ENCODE measurements at regions not wholly inside any gene's neighbourhood (a gene's known extent, or its start where the extent isn't known, plus 50 kb on each side); places are given as distances from the start of the nearest gene placed in this dataset.

GRCh38 chr15:62878070-62878469 lies 164.5 kb upstream of the TPM1 start:
- DNase-seq (ENCODE audit: low spot score in 2 of 2, unreplicated experiment in 2 of 2), result no peak
- Mint-ChIP-seq H3K4me1 (peaks cover 33% of the 10 kb centered on the region), H3K27ac (no peak overlapping the region), H3K36me3 (no peaks in the 10 kb centered on the region), H3K27me3 (ENCODE audit: low read depth) (no peaks in the 10 kb centered on the region), H3K4me3 (no peak overlapping the region), H3K9me3 (no peaks in the 10 kb centered on the region)
- TF ChIP-seq CTCF (IDR thresholded peaks at IDR 0.05; ENCODE audit: unreplicated experiment), result no peak

GRCh38 chr15:62879770-62880169 lies 162.8 kb upstream of the TPM1 start:
- no peaks in the 10 kb centered on the region for H3K27me3 Mint-ChIP-seq (ENCODE audit: low read depth)
- no peaks in the 10 kb centered on the region for H3K36me3 Mint-ChIP-seq
- no peak for TF ChIP-seq CTCF (IDR thresholded peaks at IDR 0.05; ENCODE audit: unreplicated experiment)
- peak overlapping the region; percentile 43 for H3K27ac Mint-ChIP-seq
- no peaks in the 10 kb centered on the region for H3K9me3 Mint-ChIP-seq
- no peak for DNase-seq (ENCODE audit: low spot score in 2 of 2, unreplicated experiment in 2 of 2)
- no peak overlapping the region for H3K4me3 Mint-ChIP-seq
- H3K4me1 Mint-ChIP-seq, result peaks cover 48% of the 10 kb centered on the region

GRCh38 chr15:62880278-62880677 lies 162.3 kb upstream of the TPM1 start:
- no peaks in the 10 kb centered on the region for H3K9me3 Mint-ChIP-seq
- TF ChIP-seq CTCF (IDR thresholded peaks at IDR 0.05; ENCODE audit: unreplicated experiment), result no peak
- no peaks in the 10 kb centered on the region for H3K36me3 Mint-ChIP-seq
- no peak overlapping the region for H3K27ac Mint-ChIP-seq
- peaks cover 45% of the 10 kb centered on the region for H3K4me1 Mint-ChIP-seq
- no peak overlapping the region for H3K4me3 Mint-ChIP-seq
- no peak for DNase-seq (ENCODE audit: low spot score in 2 of 2, unreplicated experiment in 2 of 2)
- no peaks in the 10 kb centered on the region for H3K27me3 Mint-ChIP-seq (ENCODE audit: low read depth)

GRCh38 chr15:62881056-62881455 lies 161.5 kb upstream of the TPM1 start:
- Mint-ChIP-seq H3K4me3 (no peak overlapping the region), H3K9me3 (no peaks in the 10 kb centered on the region), H3K27ac (no peak overlapping the region), H3K27me3 (ENCODE audit: low read depth) (no peaks in the 10 kb centered on the region), H3K36me3 (no peaks in the 10 kb centered on the region), H3K4me1 (peaks cover 47% of the 10 kb centered on the region)
- DNase-seq (ENCODE audit: low spot score in 2 of 2, unreplicated experiment in 2 of 2), result no peak
- TF ChIP-seq CTCF (IDR thresholded peaks at IDR 0.05; ENCODE audit: unreplicated experiment), result no peak

GRCh38 chr15:62883938-62884479 lies 158.5 kb upstream of the TPM1 start:
- Mint-ChIP-seq H3K27me3 (ENCODE audit: low read depth) (no peaks in the 10 kb centered on the region), H3K4me1 (peaks cover 70% of the 10 kb centered on the region), H3K9me3 (no peaks in the 10 kb centered on the region), H3K27ac (no peak overlapping the region), H3K4me3 (no peak overlapping the region), H3K36me3 (no peaks in the 10 kb centered on the region)
- no peak for DNase-seq (ENCODE audit: low spot score in 2 of 2, unreplicated experiment in 2 of 2)
- no peak for TF ChIP-seq CTCF (IDR thresholded peaks at IDR 0.05; ENCODE audit: unreplicated experiment)
